ENCODE measurements at regions not wholly inside any gene's neighbourhood (a gene's known extent, or its start where the extent isn't known, plus 50 kb on each side); places are given as distances from the start of the nearest gene placed in this dataset.

DNA sequence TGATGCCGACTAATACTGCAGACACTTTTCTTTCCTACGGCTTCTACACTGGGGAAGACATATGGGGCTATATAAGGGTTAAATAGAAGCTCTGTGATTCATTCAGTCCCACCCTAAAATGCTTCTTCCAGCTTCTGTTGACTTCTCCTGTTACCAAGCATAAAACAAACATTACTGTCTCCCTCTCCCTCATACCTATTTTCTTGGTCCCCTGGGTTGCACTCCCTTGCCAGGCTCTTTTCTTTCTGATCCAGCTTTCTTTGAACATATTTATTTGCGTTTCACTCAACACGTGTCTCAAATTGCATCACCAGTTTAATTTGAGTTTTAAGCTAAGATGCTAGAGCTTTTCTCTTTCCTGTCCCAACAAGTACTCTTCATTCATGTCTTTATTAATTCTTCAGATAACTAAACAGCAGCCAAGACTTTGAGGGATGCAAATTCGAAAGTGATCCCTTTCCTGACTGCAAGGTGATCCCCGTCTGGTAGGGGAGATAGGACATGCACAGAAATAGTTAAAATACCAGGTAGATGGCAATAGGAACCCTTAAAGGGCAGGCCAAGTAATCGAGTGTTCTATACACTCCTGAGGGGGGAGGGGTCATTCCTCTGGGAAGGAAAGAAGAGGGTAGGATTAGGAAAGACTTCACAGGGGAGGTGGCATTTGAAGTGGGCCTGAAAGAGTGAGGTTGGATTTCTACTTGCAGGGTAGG lies 198.6 kb upstream of the BCL6 start:
- TF ChIP-seq, protein P1, sequence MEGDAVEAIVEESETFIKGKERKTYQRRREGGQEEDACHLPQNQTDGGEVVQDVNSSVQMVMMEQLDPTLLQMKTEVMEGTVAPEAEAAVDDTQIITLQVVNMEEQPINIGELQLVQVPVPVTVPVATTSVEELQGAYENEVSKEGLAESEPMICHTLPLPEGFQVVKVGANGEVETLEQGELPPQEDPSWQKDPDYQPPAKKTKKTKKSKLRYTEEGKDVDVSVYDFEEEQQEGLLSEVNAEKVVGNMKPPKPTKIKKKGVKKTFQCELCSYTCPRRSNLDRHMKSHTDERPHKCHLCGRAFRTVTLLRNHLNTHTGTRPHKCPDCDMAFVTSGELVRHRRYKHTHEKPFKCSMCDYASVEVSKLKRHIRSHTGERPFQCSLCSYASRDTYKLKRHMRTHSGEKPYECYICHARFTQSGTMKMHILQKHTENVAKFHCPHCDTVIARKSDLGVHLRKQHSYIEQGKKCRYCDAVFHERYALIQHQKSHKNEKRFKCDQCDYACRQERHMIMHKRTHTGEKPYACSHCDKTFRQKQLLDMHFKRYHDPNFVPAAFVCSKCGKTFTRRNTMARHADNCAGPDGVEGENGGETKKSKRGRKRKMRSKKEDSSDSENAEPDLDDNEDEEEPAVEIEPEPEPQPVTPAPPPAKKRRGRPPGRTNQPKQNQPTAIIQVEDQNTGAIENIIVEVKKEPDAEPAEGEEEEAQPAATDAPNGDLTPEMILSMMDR (conservative IDR thresholded peaks at IDR 0.05), result no peak
- H3K27ac ChIP-seq, result no peak overlapping the region

DNA sequence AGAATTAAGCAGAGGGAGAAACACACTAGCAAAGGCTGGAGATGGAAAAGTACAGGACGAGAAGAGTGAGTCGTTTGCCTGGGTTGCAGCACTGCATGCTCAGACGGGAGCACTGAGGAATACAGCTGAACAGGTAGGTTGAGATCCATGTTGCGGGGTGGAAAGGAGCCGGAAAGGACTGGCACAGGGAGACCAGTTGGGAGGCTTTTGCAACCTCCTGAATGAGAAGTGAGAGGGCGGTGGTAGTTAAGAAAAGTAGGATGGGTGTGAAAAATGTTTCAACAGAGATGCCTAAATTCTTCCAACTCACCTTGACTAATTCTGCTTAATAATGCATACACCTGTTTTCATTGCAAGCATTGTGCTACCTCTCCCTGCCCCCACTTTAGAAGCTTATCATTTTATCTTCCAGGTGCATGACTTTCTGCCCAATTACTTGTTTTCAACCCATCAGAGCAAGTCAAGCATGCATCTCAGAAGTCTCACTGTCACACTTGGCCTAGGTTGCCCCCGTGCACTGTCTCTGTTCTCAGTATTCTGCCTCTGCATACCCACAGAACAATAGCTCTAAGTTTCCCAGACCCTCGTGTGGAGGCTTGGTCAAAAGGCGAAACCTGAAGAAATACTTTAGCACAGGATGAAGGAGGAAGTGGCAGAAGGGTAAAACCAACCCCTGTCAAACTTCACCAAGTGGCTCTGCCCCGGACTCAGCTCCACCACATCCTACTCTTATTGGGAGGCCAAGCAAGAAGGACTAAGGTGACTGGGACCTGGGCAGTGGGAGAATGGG lies 199.3 kb upstream of the BCL6 start:
- TF ChIP-seq, protein P1 (conservative IDR thresholded peaks at IDR 0.05), result no peak
- no peak overlapping the region; the same call in 1 of the 2 replicates for H3K27ac ChIP-seq

DNA sequence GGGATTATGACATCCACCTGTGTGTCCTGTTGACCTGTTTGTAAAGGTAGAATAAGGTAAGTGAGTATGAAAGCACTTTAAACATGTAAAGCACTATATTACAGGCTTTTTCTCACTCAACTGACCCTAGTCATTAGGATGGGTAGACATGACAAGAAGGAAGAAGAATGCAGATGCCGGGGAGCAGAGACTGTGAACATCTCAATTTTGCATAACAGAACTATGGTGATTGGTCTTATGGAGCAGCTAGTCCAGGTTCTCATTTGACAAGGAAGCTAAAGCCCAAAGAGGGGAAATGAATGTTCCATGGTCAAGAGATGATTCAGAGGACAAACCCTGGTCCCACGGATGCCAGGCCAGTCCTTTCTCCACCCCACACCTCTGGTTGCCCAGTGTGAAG lies 200.1 kb upstream of the BCL6 start:
- TF ChIP-seq, protein P1 (conservative IDR thresholded peaks at IDR 0.05), result no peak

DNA sequence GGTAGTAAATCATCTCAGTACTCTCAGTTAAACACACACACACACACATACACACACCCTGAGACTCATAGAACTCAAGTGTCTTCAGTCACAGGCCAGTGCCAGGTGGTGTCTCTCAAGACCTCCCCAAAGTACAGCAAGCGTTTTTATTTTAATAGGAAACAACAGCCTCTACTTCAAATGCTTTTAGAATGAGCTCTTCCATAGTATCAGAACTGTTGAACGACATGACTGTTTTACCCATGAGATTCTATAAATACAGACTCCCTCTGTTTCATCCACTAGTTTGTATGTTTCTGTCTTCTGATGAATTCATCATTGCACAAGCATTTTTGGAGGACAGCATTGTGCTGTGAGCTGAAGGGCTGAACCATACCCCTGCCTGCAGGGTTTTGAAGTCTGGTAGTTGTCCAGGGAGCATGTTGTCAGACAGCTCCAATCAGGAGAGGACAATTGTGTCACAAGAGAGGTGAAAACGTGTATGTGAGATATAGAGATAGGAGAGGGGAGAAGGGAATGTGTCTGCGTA lies 201.0 kb upstream of the BCL6 start:
- peak overlapping the region; percentile 74 for H3K27ac ChIP-seq
- TF ChIP-seq, protein P1 (conservative IDR thresholded peaks at IDR 0.05), result no peak

More for the DNA sequence above, 200.1 kb upstream of the BCL6 start:
- no peak overlapping the region; the same call in 1 of the 2 replicates for H3K27ac ChIP-seq

DNA sequence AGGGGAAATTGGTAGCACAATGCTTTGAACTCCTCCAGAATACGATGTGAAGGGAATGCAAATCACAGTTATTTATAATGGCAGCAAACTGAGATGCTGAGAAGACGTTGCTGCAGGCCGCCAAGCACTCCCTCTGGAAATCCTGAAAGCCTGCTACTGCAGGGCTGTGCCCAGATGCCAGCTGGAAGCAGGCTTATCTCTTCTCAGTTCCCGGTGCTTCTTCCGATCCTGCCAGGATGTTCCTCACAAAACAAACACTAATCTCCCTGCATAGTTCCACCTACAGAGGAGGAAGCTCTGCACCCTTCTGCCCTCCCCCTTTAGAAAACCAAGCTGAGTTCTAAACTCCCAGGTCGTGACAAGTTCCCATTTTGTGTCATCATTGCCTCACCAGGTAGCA lies 201.7 kb upstream of the BCL6 start:
- H3K27ac ChIP-seq, result peak overlapping the region; percentile 74
- TF ChIP-seq, protein P1 (conservative IDR thresholded peaks at IDR 0.05), result no peak

DNA sequence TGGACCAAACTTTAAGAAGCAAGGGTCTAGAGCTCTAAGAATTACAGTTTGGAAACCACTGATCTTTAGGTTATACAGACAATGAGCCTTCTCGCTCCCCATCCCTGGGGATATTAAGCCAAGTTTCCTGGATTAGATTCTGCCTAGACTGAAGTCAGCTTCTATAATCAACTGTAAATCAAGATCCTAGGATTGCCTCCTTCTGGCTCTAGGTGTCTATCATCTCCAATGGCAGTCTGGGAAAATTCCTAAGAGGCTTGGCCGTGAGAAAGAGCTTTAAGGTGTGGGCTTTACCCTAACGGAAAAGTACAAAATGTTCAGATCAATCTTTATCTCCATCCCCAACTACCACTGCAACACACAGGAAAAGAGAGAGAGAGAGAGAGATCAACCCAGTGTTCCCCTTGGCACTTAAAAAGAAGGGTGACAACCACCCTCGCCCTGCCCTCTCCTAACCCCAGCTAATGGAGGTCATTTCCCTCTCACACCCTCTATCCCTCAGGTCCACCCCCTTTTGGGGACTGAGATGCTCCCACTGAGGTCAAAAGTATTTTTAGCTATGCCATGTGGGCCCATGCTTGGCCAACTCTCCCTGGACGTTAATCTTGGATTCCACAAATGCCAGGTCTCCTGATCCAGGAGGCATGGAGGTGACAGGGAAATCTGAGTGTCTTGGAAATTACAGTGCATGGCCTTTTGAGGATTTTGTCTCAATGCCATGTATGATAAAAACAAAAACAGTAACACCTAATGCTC lies 202.8 kb upstream of the BCL6 start:
- peak overlapping the region; percentile 74 for H3K27ac ChIP-seq
- TF ChIP-seq, protein P1 (conservative IDR thresholded peaks at IDR 0.05), result no peak

Measured in VCaP (cell line).